Activated naive CD8-positive, alpha-beta T cell treated with anti-CD3 and anti-CD28 coated beads, Interleukin-2, amount 10 ng/mL, durations not matched to agents 7 days and 5 days (primary cell): ENCODE measurements at regions not wholly inside any gene's neighbourhood (a gene's known extent, or its start where the extent isn't known, plus 50 kb on each side); places are given as distances from the start of the nearest gene placed in this dataset.

Experiments used
- ATAC-seq: fragments of 150-1000 bp; cut with Tn5 transposase; one replicate; pipeline ENCODE4 v1.10.0; 2021; ENCODE audit warnings: low read depth, moderate library complexity
- POLR2A ChIA-PET: fragments of 350-600 bp; sonication (Branson Sonifier 250); formaldehyde crosslinking; loops from one replicate; lab custom pipeline; 2021; ENCODE audit warnings: antibody characterized with exemption; lab: Charles Lee
- DNase-seq: peaks from one replicate; pipeline ENCODE4 v3.0.0; 2021
- H3K27ac Mint-ChIP-seq: one replicate; pipeline ENCODE4 v1.8.0; 2022; ENCODE audit warnings: mild to moderate bottlenecking, mixed read lengths
- H3K27me3 Mint-ChIP-seq: one replicate; pipeline ENCODE4 v1.8.0; 2022; ENCODE audit warnings: mild to moderate bottlenecking, moderate library complexity, mixed read lengths
- H3K36me3 Mint-ChIP-seq: one replicate; pipeline ENCODE4 v1.8.0; 2021; ENCODE audit warnings: mild to moderate bottlenecking, mixed read lengths
- H3K4me1 Mint-ChIP-seq: one replicate; pipeline ENCODE4 v1.8.0; 2021; ENCODE audit warnings: mixed read lengths
- H3K4me3 Mint-ChIP-seq: one replicate; pipeline ENCODE4 v1.8.0; 2022; ENCODE audit warnings: mild to moderate bottlenecking, moderate library complexity, mixed read lengths
- H3K9me3 Mint-ChIP-seq: one replicate; pipeline ENCODE4 v1.8.0; 2021; ENCODE audit warnings: mixed read lengths

GRCh38 chr10:43874984-43875383, 226.3 kb upstream of the ZNF32 start:
- H3K4me3 Mint-ChIP-seq = no peak overlapping the region
- no peak for ATAC-seq
- H3K9me3 Mint-ChIP-seq = no peaks in the 10 kb centered on the region
- no peaks in the 10 kb centered on the region for H3K36me3 Mint-ChIP-seq
- POLR2A ChIA-PET = no interaction called here
- peaks cover 11% of the 10 kb centered on the region for H3K27me3 Mint-ChIP-seq
- DNase-seq = no peak
- H3K4me1 Mint-ChIP-seq = peaks cover 3% of the 10 kb centered on the region
- no peak overlapping the region for H3K27ac Mint-ChIP-seq

GRCh38 chr10:43873717-43874116, 225.0 kb upstream of the ZNF32 start:
- Mint-ChIP-seq H3K27ac (no peak overlapping the region), H3K4me3 (no peak overlapping the region), H3K4me1 (peaks cover 3% of the 10 kb centered on the region), H3K9me3 (no peaks in the 10 kb centered on the region), H3K36me3 (no peaks in the 10 kb centered on the region), H3K27me3 (peaks cover 10% of the 10 kb centered on the region)
- POLR2A ChIA-PET = no interaction called here
- ATAC-seq (no peak), DNase-seq (no peak)

GRCh38 chr10:43872644-43873043, 224.0 kb upstream of the ZNF32 start:
- no peaks in the 10 kb centered on the region for H3K9me3 Mint-ChIP-seq
- POLR2A ChIA-PET = no interaction called here
- peaks cover 8% of the 10 kb centered on the region for H3K27me3 Mint-ChIP-seq
- DNase-seq (no peak), ATAC-seq (no peak)
- no peak overlapping the region for H3K27ac Mint-ChIP-seq
- peaks cover 3% of the 10 kb centered on the region for H3K4me1 Mint-ChIP-seq
- H3K36me3 Mint-ChIP-seq = no peaks in the 10 kb centered on the region
- H3K4me3 Mint-ChIP-seq = no peak overlapping the region

GRCh38 chr10:43871545-43871944, 222.9 kb upstream of the ZNF32 start:
- H3K4me3 Mint-ChIP-seq = no peak overlapping the region
- peaks cover 12% of the 10 kb centered on the region for H3K27me3 Mint-ChIP-seq
- H3K9me3 Mint-ChIP-seq = no peaks in the 10 kb centered on the region
- peaks cover 3% of the 10 kb centered on the region for H3K4me1 Mint-ChIP-seq
- DNase-seq (no peak), ATAC-seq (no peak)
- no peaks in the 10 kb centered on the region for H3K36me3 Mint-ChIP-seq
- POLR2A ChIA-PET = no interaction called here
- H3K27ac Mint-ChIP-seq = no peak overlapping the region

- Mint-ChIP-seq H3K4me3 (no peak overlapping the region), H3K9me3 (no peaks in the 10 kb centered on the region), H3K4me1 (peaks cover 3% of the 10 kb centered on the region), H3K36me3 (no peaks in the 10 kb centered on the region), H3K27ac (no peak overlapping the region), H3K27me3 (peaks cover 12% of the 10 kb centered on the region)
- ATAC-seq (no peak), DNase-seq (no peak)
- POLR2A ChIA-PET = no interaction called here
Measured at GRCh38 chr10:43870968-43871439, 222.3 kb upstream of the ZNF32 start.

- Mint-ChIP-seq H3K4me1 (peaks cover 3% of the 10 kb centered on the region), H3K36me3 (no peaks in the 10 kb centered on the region), H3K4me3 (no peak overlapping the region), H3K27ac (no peak overlapping the region), H3K27me3 (peaks cover 12% of the 10 kb centered on the region), H3K9me3 (no peaks in the 10 kb centered on the region)
- ATAC-seq (no peak), DNase-seq (no peak)
- POLR2A ChIA-PET = no interaction called here
Measured at GRCh38 chr10:43869669-43870322, 221.1 kb upstream of the ZNF32 start.

GRCh38 chr10:43868952-43869351, 220.3 kb upstream of the ZNF32 start:
- no peaks in the 10 kb centered on the region for H3K36me3 Mint-ChIP-seq
- POLR2A ChIA-PET = no interaction called here
- H3K27ac Mint-ChIP-seq = no peak overlapping the region
- no peak for DNase-seq
- H3K4me3 Mint-ChIP-seq = no peak overlapping the region
- ATAC-seq = no peak
- peaks cover 3% of the 10 kb centered on the region for H3K4me1 Mint-ChIP-seq
- H3K27me3 Mint-ChIP-seq = peaks cover 13% of the 10 kb centered on the region
- no peaks in the 10 kb centered on the region for H3K9me3 Mint-ChIP-seq

GRCh38 chr10:43867667-43868565, 219.2 kb upstream of the ZNF32 start:
- Mint-ChIP-seq H3K4me1 (peaks cover 3% of the 10 kb centered on the region), H3K27me3 (peaks cover 8% of the 10 kb centered on the region), H3K36me3 (no peaks in the 10 kb centered on the region), H3K4me3 (no peak overlapping the region), H3K27ac (no peak overlapping the region), H3K9me3 (no peaks in the 10 kb centered on the region)
- POLR2A ChIA-PET = no interaction called here
- ATAC-seq (no peak), DNase-seq (no peak)

- Mint-ChIP-seq H3K9me3 (no peaks in the 10 kb centered on the region), H3K4me1 (peaks cover 2% of the 10 kb centered on the region), H3K4me3 (no peak overlapping the region), H3K27ac (no peak overlapping the region), H3K36me3 (no peaks in the 10 kb centered on the region), H3K27me3 (peaks cover 8% of the 10 kb centered on the region)
- no peak for ATAC-seq
- POLR2A ChIA-PET = no interaction called here
- no peak for DNase-seq
Measured at GRCh38 chr10:43867113-43867512, 218.4 kb upstream of the ZNF32 start.

GRCh38 chr10:43866712-43867111, 218.0 kb upstream of the ZNF32 start:
- ATAC-seq (no peak), DNase-seq (no peak)
- no peak overlapping the region for H3K27ac Mint-ChIP-seq
- H3K9me3 Mint-ChIP-seq = no peaks in the 10 kb centered on the region
- H3K36me3 Mint-ChIP-seq = no peaks in the 10 kb centered on the region
- peaks cover 8% of the 10 kb centered on the region for H3K27me3 Mint-ChIP-seq
- POLR2A ChIA-PET = no interaction called here
- H3K4me3 Mint-ChIP-seq = no peak overlapping the region
- H3K4me1 Mint-ChIP-seq = peaks cover 5% of the 10 kb centered on the region

GRCh38 chr10:43865265-43866135, 216.8 kb upstream of the ZNF32 start:
- Mint-ChIP-seq H3K27me3 (peaks cover 7% of the 10 kb centered on the region), H3K4me3 (no peak overlapping the region), H3K4me1 (peaks cover 5% of the 10 kb centered on the region), H3K27ac (peak overlapping the region; percentile 11), H3K9me3 (no peaks in the 10 kb centered on the region), H3K36me3 (no peaks in the 10 kb centered on the region)
- no peak for ATAC-seq
- no peak for DNase-seq
- POLR2A ChIA-PET = no interaction called here

GRCh38 chr10:43864656-43865055, 216.0 kb upstream of the ZNF32 start:
- Mint-ChIP-seq H3K27me3 (peaks cover 9% of the 10 kb centered on the region), H3K27ac (no peak overlapping the region), H3K4me3 (no peak overlapping the region), H3K4me1 (peaks cover 5% of the 10 kb centered on the region), H3K9me3 (no peaks in the 10 kb centered on the region), H3K36me3 (no peaks in the 10 kb centered on the region)
- ATAC-seq (no peak), DNase-seq (no peak)
- POLR2A ChIA-PET = no interaction called here

- Mint-ChIP-seq H3K9me3 (no peaks in the 10 kb centered on the region), H3K4me3 (no peak overlapping the region), H3K27ac (no peak overlapping the region), H3K36me3 (peaks cover under 1% of the 10 kb centered on the region), H3K27me3 (peaks cover 10% of the 10 kb centered on the region), H3K4me1 (peaks cover 5% of the 10 kb centered on the region)
- DNase-seq (no peak), ATAC-seq (no peak)
- POLR2A ChIA-PET = no interaction called here
Measured at GRCh38 chr10:43863859-43864591, 215.3 kb upstream of the ZNF32 start.
